ENCODE measurements at regions not wholly inside any gene's neighbourhood (a gene's known extent, or its start where the extent isn't known, plus 50 kb on each side); places are given as distances from the start of the nearest gene placed in this dataset.

GRCh38 chr7:36788825-36789470 is 64.7 kb upstream of the AOAH start:
- ChIA-PET POLR2A (no interaction called here), CTCF (no interaction called here)
- no peak overlapping the region for H3K4me3 ChIP-seq (ENCODE audit: low read depth, low read length)
- H3K9me3 ChIP-seq, result no peaks in the 10 kb centered on the region
- no peaks in the 10 kb centered on the region for H3K27me3 Mint-ChIP-seq (ENCODE audit: insufficient read depth, unreplicated experiment)
- DNase-seq, result no peak
- BruUV-seq (replicated peaks), result no TSS peak
- intact Hi-C loops (cut with micrococcal nuclease; ENCODE audit: unreplicated experiment), result no loop called here
- no peaks in the 10 kb centered on the region for H3K27me3 ChIP-seq (replicated peaks; ENCODE audit: control insufficient read depth, insufficient read depth, low read length)
- H3K4me3 Mint-ChIP-seq (ENCODE audit: unreplicated experiment), result no peak overlapping the region
- no peaks in the 10 kb centered on the region for H3K36me3 ChIP-seq (ENCODE audit: control insufficient read depth, insufficient read depth, low read length)
- H3K4me1 Mint-ChIP-seq (ENCODE audit: low read depth, unreplicated experiment), result no peaks in the 10 kb centered on the region
- TF ChIP-seq, protein P1, sequence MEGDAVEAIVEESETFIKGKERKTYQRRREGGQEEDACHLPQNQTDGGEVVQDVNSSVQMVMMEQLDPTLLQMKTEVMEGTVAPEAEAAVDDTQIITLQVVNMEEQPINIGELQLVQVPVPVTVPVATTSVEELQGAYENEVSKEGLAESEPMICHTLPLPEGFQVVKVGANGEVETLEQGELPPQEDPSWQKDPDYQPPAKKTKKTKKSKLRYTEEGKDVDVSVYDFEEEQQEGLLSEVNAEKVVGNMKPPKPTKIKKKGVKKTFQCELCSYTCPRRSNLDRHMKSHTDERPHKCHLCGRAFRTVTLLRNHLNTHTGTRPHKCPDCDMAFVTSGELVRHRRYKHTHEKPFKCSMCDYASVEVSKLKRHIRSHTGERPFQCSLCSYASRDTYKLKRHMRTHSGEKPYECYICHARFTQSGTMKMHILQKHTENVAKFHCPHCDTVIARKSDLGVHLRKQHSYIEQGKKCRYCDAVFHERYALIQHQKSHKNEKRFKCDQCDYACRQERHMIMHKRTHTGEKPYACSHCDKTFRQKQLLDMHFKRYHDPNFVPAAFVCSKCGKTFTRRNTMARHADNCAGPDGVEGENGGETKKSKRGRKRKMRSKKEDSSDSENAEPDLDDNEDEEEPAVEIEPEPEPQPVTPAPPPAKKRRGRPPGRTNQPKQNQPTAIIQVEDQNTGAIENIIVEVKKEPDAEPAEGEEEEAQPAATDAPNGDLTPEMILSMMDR (IDR thresholded peaks at IDR 0.05; ENCODE audit: insufficient read depth in 1 of 2, low read depth in 1 of 2, low read length in 1 of 2, severe bottlenecking in 1 of 2, unreplicated experiment in 1 of 2), result no peak
- no peaks in the 10 kb centered on the region for H3K4me1 ChIP-seq
- H3K27ac Mint-ChIP-seq (ENCODE audit: unreplicated experiment), result no peak overlapping the region
- H3K36me3 Mint-ChIP-seq (ENCODE audit: insufficient read depth, unreplicated experiment), result no peaks in the 10 kb centered on the region
- peaks cover 13% of the 10 kb centered on the region for H3K9me3 Mint-ChIP-seq (ENCODE audit: unreplicated experiment)

DNA sequence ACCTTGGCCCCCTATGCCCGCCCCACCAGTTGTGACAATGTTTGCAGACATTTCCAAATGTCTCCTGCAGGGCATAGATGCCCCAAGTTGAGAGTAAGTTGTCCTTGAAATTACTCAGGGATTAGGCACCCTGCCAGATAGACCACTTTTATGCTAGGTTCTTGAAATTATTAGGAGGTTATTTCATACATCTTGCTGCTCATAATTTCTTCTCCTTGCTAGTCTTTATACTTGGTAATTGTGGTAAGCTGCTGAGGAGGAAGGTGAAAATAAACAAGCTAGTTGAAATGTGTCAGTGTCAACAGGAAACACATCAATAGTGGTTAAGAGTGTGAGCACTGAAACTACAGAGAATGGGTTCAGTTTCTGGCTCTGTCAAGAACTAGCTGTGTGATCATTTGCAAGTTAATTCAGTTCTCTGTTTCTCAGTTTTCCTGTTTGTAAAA is 63.7 kb upstream of the AOAH start:
- DNase-seq, result no peak
- H3K36me3 Mint-ChIP-seq (ENCODE audit: insufficient read depth, unreplicated experiment), result no peaks in the 10 kb centered on the region
- ChIA-PET POLR2A (no interaction called here), CTCF (no interaction called here)
- H3K9me3 ChIP-seq, result no peaks in the 10 kb centered on the region
- peaks cover 13% of the 10 kb centered on the region for H3K9me3 Mint-ChIP-seq (ENCODE audit: unreplicated experiment)
- H3K4me1 Mint-ChIP-seq (ENCODE audit: low read depth, unreplicated experiment), result no peaks in the 10 kb centered on the region
- H3K27ac Mint-ChIP-seq (ENCODE audit: unreplicated experiment), result no peak overlapping the region
- intact Hi-C loops (cut with micrococcal nuclease; ENCODE audit: unreplicated experiment), result no loop called here
- H3K36me3 ChIP-seq (ENCODE audit: control insufficient read depth, insufficient read depth, low read length), result no peaks in the 10 kb centered on the region
- H3K27me3 ChIP-seq (replicated peaks; ENCODE audit: control insufficient read depth, insufficient read depth, low read length), result no peaks in the 10 kb centered on the region
- no TSS peak for BruUV-seq (replicated peaks)
- no peaks in the 10 kb centered on the region for H3K4me1 ChIP-seq
- H3K4me3 Mint-ChIP-seq (ENCODE audit: unreplicated experiment), result no peak overlapping the region
- no peaks in the 10 kb centered on the region for H3K27me3 Mint-ChIP-seq (ENCODE audit: insufficient read depth, unreplicated experiment)
- TF ChIP-seq, protein P1 (IDR thresholded peaks at IDR 0.05; ENCODE audit: insufficient read depth in 1 of 2, low read depth in 1 of 2, low read length in 1 of 2, severe bottlenecking in 1 of 2, unreplicated experiment in 1 of 2), result no peak
- H3K4me3 ChIP-seq (ENCODE audit: low read depth, low read length), result no peak overlapping the region

- H3K9me3 ChIP-seq, result peaks cover 4% of the 10 kb centered on the region; the same call in 1 of the 2 replicates
- peaks cover 14% of the 10 kb centered on the region for H3K4me1 Mint-ChIP-seq (ENCODE audit: low read depth, unreplicated experiment)
- no peak overlapping the region for H3K27ac Mint-ChIP-seq (ENCODE audit: unreplicated experiment)
- no peaks in the 10 kb centered on the region for H3K27me3 Mint-ChIP-seq (ENCODE audit: insufficient read depth, unreplicated experiment)
- H3K4me1 ChIP-seq, result no peaks in the 10 kb centered on the region; the same call in 1 of the 2 replicates
- no peaks in the 10 kb centered on the region for H3K36me3 ChIP-seq (ENCODE audit: control insufficient read depth, insufficient read depth, low read length)
- no peaks in the 10 kb centered on the region for H3K27me3 ChIP-seq (replicated peaks; ENCODE audit: control insufficient read depth, insufficient read depth, low read length)
- no peak overlapping the region for H3K4me3 ChIP-seq (ENCODE audit: low read depth, low read length)
- H3K9me3 Mint-ChIP-seq (ENCODE audit: unreplicated experiment), result peaks cover 12% of the 10 kb centered on the region
- H3K36me3 Mint-ChIP-seq (ENCODE audit: insufficient read depth, unreplicated experiment), result no peaks in the 10 kb centered on the region
- intact Hi-C loops (cut with micrococcal nuclease; ENCODE audit: unreplicated experiment), result no loop called here
- no TSS peak for BruUV-seq (replicated peaks)
- no peak overlapping the region for H3K4me3 Mint-ChIP-seq (ENCODE audit: unreplicated experiment)
- DNase-seq, result no peak
- ChIA-PET CTCF (no interaction called here), POLR2A (no interaction called here)
- TF ChIP-seq, protein P1 (IDR thresholded peaks at IDR 0.05; ENCODE audit: insufficient read depth in 1 of 2, low read depth in 1 of 2, low read length in 1 of 2, severe bottlenecking in 1 of 2, unreplicated experiment in 1 of 2), result no peak
Observed at GRCh38 chr7:36784991-36785940, 61.0 kb upstream of the AOAH start.

Data from Caco-2 (cell line).